ENCODE measurements at regions not wholly inside any gene's neighbourhood (a gene's known extent, or its start where the extent isn't known, plus 50 kb on each side); places are given as distances from the start of the nearest gene placed in this dataset.

DNA sequence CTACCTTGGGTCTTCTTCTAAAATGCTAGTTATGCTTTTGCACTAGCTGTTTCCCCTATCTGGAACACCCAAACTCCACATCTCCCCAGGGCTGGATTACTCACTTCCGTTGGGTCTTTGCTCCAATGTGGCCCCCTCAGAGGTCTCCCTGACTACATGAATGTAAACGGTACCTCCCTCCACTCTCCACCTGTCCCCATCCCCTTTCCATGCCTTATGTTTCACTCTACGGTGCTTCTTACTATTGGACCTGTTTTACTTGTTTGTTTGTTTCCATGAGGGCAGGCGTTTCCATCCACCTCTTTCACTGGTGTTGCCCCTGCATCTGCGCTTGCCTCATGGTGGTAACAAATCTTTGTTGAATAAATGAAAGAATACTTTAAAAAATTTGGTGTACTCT is 256.4 kb downstream of the SNAPC1 start:
- DNase-seq, result no peak

DNA sequence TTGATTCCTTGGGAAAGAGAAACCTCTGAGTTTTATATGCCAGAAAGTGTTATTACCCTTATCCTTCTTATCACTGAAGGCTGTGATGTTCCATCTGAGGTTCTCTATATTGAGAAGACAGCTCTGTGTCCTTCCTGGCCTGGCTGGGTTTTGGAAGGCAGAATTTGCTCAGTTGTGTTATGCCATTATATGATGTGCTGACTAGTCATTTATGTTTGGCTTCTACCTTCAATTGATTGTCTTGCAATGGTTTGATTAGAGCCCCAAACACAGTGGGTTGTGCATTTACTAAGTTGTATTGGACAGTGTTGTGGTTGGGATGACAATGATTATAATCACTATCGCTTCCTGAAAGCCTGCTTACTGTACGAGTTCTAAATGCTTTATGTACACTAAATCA is 265.7 kb downstream of the SNAPC1 start:
- no peak for DNase-seq

DNA sequence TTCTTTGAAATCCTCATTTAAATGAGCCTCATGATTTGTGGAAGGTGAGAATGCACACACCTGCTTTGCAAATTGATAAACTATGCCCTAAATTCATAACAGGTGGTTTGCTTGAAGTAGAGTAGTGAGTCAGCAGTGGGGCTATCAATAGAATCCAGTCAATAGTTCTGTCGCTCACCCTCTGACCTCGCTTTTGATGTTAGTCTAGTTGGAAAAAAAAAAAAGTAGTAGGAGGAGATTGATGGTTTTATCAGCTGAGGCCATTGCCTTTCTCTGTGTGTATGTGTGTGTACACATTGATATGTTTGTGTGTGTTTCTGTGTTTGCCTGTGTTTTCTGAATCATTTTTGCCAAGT is 267.3 kb downstream of the SNAPC1 start:
- no peak for DNase-seq

DNA sequence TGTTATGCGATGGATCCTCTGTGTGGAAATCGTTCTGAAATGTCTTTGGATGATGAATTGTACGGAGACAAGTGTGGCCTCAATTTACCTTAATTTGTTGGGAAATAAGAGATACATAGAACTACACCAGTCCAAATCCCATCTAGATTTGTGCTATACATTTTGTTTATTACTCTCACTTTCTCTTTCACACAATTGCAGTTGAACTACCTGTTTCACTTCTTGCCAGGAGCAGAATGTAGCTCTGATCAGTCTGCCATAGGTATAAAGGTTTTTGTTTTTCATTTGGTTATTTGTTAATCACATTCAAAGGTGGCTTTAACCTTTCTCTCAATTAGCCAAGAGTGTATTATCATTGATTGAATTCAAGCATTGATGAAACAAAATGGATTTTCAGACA is 268.2 kb downstream of the SNAPC1 start:
- DNase-seq, result no peak

DNA sequence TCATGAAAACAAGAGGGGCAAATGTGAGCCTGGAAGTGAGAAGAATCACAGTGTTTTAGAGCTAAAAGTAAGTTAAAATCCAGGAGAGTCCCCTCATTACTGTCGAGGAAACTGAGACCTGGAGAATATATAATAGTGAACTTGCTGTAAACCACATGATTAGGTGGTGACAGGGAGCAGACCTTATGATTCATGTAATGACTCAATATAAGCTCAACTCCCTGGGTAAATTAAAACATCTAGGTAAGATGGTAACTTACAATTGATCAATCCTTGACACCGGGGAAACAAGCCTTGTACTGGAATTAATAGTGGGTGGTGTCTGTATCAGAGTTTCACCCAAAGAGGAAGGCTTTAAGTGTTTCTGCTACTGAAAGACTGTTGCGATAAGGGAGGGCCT is 269.3 kb downstream of the SNAPC1 start:
- no peak for DNase-seq

DNA sequence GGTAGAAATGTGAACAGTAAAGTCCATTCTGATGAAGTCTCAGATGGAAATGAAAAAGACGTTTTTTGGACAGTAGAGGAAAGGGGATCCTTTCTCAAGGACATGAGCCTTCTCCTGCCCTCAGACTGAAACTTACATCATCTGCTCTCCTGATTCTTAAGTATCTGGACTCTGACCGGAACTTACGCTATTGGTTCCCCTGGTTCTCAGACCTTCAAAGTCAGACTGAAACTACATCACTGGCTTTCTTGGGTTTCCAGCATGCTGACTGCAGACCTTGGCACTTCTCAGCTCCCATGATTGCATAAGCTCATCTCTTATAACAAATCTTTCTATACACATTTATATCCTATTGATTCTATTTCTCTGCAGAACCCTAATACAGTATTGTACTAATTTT is 291.0 kb downstream of the SNAPC1 start:
- DNase-seq, result no peak

DNA sequence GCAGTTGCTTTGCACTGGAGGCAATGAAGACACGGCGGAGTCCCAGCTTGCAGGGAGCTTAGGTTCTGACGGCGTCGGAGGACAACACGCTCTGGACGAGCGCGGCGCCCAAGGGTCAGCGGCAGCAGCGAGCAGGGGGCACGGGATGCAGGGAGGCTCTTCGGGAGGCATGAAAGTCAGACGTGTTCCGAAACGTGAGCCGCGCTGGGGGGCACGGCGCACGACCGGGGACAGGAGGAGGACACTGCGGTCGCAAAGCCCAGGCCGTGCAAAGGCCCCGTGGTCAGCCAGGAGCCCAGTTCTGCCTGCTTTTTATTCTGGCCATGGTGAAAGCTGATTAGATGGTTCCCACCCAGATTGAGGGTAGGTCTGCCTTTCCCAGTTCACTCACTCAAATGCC is 294.6 kb downstream of the SNAPC1 start:
- DNase-seq, result no peak

DNA sequence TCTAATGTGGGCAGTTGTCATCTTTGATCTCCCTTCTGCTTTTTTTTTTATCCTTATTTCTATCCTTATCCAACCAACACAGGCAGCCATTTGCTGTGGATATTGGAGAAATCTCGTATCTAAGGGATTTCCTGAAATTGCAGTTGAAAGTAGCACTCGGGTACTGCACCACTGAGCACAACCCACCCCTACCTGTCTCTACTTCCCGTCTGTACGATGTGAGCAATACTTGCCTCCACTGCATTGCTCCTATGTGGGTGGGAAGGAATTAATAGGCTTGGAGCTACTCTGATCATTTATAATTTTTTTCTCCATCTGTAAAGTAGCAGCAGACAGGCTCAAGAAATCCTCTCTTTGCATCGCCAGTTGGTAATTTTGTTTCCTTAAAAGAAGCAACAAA is 300.4 kb downstream of the SNAPC1 start:
- DNase-seq, result no peak

DNA sequence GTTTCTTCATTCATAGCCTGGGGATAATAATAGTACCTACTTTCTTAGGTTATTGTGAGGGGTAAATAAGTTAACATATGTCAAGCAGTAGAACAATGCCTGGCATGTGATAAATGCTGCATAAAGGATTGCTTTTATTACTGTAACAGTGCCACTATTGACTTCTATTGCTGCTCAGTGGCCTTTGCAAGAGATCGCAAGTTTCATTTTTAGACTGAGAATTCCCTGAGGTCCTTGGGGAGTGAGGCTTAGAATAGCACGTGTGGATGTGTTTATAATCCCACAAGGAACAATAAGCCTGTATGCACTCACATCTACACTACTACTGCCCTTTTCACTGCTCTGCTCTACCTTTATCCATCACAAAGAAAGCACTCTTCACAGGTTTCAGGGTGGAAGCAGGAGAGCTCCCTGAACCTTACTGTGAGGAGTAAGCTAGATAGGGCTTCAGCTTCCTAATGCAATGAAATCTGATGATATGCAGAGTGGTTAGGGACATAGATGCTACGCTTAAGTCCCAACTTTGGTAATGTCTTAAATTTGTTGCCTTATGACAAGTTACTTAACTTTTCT is 302.6 kb downstream of the SNAPC1 start:
- DNase-seq, result peak; percentile 6

DNA sequence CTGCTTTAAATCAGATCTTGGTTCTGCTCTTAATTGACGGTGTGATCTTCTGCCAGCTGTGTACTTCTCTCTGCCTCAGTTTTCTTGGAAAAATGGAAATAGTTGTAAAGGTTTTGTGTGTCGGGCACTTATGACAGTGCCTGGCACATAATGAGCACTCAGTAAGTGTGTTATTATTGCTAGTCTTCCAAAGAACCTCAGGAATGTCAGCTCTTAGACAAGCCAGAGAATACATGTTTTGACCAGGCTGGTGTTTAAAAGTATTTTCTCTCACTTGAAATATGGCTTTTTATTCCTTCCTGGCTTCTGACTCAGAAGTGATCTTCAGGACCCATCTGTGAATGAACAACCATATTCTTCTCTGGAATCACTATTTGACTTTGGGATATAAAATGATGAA is 304.1 kb downstream of the SNAPC1 start:
- DNase-seq, result peak; percentile 11

DNA sequence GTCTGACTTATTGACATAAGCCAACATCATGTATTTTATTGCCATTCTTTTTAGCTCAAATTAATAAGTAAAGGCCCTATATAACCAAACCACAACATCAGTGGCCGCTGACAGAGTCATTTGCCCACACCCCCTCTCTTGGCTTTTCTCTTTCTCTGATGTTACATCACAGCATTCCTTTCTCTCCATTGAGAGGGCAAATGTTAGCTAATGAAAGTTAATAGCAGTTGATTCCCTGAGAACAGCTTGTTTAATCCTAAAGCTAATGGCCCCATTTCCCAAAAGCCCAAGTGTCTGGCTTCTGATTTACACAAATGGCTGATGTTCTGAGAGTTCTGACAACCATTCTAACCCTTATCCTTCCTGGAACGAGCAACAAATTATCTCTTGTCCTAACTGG is 308.8 kb downstream of the SNAPC1 start:
- peak; percentile 22 for DNase-seq

DNA sequence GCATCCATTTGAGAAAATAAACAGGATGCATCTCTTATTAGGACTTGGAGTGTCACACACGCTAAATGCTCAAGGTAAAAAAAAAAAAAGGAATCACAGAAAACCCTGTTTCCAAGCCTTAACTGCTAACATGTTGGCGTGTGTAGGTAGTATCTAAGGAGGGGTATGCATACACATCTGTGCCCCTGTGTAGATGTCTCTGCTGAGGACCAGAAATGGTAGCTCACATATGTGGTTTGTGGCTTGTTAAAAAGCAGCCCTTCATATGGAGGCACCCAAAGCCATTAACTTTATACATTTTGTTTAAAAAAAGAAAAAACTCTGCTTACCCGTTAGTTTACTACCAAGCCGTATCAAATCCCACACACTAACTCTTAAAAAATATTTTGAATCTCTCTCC is 314.1 kb downstream of the SNAPC1 start:
- no peak for DNase-seq

DNA sequence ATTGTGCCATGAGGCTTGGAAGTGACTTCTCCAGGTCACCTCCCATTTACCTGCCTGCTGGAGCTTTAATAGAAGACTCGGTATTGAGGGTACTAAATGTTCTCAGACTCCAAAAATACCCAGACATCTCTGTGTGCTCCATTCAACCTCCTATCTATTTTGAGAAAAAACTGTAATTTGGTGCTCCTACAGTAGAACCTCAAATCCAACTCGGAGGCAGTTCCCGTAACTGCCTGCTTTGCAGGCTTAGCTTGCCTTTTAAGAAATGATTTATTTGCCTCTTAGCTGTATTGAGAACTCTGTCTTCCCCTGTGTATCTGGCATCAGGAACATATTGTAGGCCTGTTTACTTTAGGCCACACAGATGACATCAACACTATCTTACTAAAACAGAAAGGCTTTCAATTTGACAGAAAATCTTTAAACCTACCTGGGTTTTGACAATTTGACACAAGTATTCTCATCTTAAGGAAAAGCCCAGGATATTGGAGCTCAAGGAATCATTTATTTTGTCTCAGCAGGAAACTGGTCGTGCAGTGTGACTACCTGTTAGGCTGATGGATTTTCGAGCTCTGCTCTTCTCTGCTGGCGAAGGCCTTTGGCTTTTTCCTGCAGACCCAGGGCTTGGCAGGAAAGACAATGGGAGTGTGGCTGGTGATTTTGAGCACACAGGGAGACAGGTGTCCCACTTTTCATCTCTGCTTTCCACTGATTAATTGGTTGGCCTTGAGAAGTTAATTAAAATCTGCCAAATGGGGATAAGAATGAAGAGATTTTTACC is 314.8 kb downstream of the SNAPC1 start:
- no peak for DNase-seq

DNA sequence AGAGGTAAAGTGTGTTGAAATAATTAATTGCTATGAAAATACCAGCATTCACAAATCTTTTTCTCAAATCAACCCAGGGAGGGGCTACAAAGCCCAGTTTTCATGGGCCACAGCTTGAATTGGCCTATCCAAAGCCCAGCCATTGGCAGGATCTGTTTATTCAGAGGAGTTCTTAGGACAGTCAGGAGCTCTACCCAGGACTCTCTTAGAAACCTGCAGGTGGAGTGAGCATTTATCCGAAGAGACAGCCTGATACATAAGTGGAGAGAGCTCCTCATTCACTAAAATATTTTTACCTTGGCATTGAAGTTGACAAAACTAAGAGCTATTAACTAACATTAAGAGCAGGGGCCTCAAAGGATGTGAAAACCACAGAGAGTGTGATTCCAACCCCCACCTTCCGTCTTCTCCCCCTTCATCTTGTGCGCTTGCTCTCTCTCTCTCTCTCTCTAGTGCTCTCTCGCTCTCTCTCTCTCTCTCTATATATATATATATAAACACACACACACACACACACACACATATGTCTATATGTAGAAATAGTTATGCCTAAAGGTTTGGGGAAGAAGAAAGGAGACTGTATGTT is 315.5 kb downstream of the SNAPC1 start:
- no peak for DNase-seq

DNA sequence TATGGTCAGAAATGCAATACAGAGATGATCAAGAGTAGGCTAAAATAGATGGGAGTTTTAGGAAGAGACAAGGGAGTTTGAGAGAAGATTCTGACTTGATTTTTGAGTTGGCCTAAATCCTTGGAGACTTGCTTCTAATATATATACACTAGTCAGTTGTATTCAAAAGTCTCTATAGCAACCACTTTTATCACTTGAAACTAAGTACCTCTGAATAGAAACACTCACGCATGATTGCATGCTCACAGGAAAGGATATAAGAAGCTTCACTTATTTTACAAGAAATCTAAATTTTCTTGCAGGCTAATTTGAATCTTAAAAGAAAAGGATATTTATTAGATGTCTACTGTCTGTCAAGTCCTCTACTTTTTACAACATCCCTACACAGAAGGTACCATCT is 316.8 kb downstream of the SNAPC1 start:
- no peak for DNase-seq

DNA sequence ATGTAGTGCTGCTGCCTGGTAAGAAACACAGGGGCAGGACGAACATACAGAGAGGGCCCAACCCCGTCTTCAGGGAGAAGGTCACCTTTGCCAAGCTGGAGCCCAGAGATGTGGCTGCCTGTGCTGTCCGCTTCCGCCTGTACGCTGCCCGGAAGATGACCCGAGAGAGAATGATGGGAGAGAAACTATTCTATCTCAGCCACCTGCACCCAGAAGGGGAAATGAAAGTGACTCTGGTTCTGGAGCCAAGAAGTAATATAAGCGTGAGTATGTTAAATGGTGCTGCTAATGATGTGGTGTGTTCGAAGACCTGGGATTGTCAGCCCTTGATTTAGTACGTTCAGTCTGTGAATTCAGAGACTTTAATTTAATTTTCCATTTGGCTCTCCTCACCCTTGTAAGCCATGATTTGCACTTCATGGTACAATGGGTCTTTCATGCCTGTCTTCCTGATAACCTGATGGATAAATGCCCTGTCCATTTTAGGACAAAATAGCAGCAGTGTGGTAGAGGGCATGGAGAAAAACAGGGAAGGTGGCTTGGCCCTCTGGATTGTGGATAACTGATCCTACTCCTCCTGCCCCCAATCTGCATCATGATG is 318.9 kb downstream of the SNAPC1 start:
- DNase-seq, result no peak

DNA sequence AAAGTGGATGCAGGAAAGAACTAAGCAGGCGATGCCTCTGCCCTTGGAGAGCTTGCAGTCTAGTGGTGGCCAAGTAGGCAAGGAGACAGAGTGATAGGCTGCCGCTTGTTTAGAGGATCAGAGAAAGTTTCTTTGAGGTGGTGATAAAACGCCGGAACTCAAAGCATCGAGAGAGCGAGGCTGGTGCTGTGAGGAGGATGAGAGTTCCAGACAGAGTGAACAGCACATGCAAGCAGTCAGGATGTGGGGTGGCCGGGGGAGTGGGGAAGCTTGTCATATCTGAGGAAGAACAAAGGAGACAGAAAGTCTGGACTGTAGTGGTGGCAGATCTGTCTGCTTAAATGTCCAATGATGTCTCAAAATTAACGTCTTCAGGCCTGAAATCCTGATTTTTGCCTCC is 319.7 kb downstream of the SNAPC1 start:
- no peak for DNase-seq

DNA sequence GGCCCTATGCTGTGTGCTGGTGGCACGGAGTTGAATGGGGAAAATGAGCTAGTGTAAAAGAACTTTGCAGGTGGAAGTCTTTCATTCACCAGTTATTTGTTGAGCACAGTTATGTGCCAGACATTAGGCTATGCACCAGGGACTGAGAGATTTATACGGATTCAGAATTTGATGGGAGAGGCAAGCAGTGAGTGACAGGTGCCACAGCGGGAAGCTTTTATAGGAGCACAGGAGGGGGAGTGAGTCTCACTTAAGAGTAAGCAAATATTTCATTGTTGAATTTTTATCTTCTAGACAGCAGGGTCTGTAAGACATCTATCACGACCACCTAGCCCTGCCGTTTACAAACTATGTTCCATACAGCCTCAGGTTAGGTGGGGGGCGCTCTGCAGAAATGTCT is 320.6 kb downstream of the SNAPC1 start:
- DNase-seq, result no peak

DNA sequence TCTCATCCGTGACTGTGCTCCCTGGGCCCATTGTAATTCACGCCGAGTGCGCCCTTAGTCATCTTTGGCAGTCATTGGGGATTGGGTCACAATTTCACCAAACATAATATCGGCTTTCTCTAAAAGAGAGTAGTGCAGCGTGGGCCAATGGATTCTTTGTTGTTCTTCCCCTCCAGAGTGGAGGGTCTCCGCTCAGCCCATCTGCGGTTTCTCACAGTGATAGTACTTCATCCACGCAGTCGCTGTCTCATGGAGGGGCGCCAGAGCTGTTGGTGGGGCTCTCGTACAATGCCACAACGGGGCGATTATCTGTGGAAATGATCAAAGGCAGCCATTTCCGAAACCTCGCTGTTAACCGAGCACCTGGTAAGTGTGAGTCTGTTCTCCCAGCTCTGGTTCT is 321.8 kb downstream of the SNAPC1 start:
- DNase-seq, result no peak

DNA sequence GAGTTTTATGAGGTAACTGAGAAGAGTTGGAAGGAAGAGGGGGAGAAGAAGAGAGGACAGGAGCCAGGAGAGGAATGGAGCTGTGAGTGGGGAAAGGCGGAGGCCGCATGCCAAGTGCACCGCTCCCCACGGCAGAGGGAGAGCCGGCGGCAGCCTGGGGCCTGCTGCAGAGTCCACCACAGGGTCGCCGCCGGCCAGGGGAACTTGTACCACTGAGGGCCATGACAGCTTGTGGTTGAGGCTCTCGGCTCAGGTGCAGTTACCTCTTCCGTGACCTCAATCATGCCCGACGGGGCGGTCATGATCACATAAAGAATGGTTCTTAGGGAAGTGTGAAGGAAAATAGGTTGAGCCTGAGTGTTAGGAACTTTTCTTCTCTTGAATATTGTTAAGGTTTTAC is 325.0 kb downstream of the SNAPC1 start:
- no peak for DNase-seq

DNA sequence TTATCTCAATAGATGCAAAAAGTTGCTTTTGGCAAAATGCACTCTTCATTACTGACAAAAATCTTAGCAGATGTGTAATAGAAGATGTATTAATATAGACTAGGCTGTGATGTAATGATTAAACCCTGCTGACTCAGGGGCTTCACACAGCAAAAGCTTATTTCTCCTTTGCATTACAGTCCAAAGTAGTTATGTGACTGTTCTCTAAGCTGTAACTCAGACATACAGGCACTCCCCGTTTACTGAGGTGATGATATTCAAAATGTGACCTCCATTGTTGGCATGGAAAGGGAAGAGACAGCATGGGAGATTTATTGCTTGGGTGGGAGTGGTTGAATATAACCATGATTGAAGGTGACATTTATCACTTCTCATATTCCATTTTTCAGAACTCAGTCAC is 331.5 kb downstream of the SNAPC1 start:
- no peak for DNase-seq

DNA sequence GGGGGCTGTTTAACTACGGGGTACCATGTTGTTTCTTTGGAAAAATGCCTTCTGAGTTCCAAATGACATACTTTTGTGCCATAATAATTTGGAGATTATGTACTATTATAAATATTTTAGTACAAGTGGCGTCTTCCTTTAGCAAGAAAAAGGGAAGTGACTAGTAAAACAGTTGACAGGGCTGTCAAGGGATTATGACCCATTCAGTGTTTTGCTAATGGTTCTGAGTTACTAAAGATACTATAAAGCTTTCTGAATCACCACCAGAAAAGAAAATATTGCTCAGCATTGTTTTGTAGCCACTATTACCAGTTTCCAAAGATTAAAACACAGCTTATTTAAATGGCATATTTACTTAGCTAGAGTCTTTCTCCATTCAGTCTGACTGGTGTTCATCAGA is 334.9 kb downstream of the SNAPC1 start:
- DNase-seq, result no peak

DNA sequence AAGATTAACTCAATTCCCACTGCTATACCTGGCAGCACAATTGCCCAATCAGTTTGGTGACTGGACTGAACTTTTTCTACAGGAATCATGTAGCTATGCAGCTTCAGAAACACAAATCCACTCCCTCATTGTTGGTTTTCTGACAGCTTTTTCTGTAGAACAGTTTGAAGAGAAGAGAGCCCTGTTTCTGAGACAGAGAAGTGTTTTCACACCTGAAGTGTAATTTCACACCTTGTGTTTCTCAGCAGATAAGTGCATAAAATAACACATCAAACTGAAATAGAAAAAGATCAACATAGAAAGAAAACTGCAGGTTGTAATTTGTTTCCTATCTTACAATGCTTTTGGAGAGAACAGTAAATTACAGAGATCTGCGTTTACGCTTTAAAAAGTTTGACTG is 335.6 kb downstream of the SNAPC1 start:
- no peak for DNase-seq

DNA sequence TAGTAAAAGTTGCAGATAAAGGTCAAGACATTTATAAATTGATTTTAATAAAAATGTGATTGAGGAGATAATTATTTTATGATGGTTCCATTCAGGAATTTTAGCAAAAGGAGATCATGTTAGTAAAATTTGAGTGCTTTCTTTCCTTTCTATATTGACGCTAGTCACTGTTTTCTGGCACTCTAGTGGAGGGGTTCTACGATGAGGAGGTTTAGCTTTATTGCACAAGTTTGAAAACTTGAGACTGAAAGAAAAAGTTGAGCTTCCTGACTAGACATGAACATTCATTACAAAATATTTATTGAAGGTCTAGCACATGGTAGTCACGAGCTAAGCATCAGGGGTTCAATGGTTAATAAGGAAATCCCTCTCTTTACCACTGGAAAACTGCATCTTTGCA is 336.1 kb downstream of the SNAPC1 start:
- no peak for DNase-seq

Measured in fibroblast of skin of scalp (primary cell).